PC-3 (cell line): ENCODE measurements at regions not wholly inside any gene's neighbourhood (a gene's known extent, or its start where the extent isn't known, plus 50 kb on each side); places are given as distances from the start of the nearest gene placed in this dataset.

Experiments
- CTCF ChIP-seq: fragments of 300-600 bp; sonication (generic); conservative IDR thresholded peaks from 2 replicates; pipeline ENCODE4 v1.5.1; 2017; ENCODE audit warnings: antibody characterized with exemption, low read depth, mild to moderate bottlenecking, low read length
- EZH2 ChIP-seq: fragments of 300-600 bp; sonication (generic); IDR thresholded peaks from one replicate; pipeline ENCODE4 v1.6.1; 2017; ENCODE audit warnings: antibody characterized with exemption, mild to moderate bottlenecking, low read length; ENCODE audit not compliant: unreplicated experiment
- EZH2phosphoT487 ChIP-seq: fragments of 300-600 bp; sonication (generic); IDR thresholded peaks from 2 replicates; pipeline ENCODE4 v1.6.1; 2018; ENCODE audit warnings: mild to moderate bottlenecking, antibody characterized with exemption, low read length, borderline replicate concordance

- TF ChIP-seq CTCF (no peak), EZH2phosphoT487 (no peak), EZH2 (no peak)
These were observed 433.6 kb upstream of the PPP1R2C start for GRCh38 chrX:43211570-43211969.
